GM19372 (cell line): ENCODE measurements at regions not wholly inside any gene's neighbourhood (a gene's known extent, or its start where the extent isn't known, plus 50 kb on each side); places are given as distances from the start of the nearest gene placed in this dataset.

Experiments used
- ATAC-seq: cut with Tn5 transposase; IDR thresholded peaks from one replicate; pipeline ENCODE4 v1.9.1; 2021; ENCODE audit warnings: mild to moderate bottlenecking, low read depth, moderate library complexity; ENCODE audit not compliant: unreplicated experiment

GRCh38 chr18:55778788-55779690 lies 191.0 kb upstream of the TCF4 start:
- no peak for ATAC-seq

GRCh38 chr18:55777666-55778304 lies 189.8 kb upstream of the TCF4 start:
- no peak for ATAC-seq

GRCh38 chr18:55775972-55776371 lies 188.0 kb upstream of the TCF4 start:
- ATAC-seq = no peak

- no peak for ATAC-seq
Observed at GRCh38 chr18:55774505-55774904, 186.5 kb upstream of the TCF4 start.

GRCh38 chr18:55768255-55768654 lies 180.3 kb upstream of the TCF4 start:
- ATAC-seq = no peak

GRCh38 chr18:55764386-55764785 lies 176.4 kb upstream of the TCF4 start:
- no peak for ATAC-seq

GRCh38 chr18:55763805-55764204 lies 175.8 kb upstream of the TCF4 start:
- ATAC-seq = no peak

GRCh38 chr18:55763298-55763697 lies 175.3 kb upstream of the TCF4 start:
- no peak for ATAC-seq

GRCh38 chr18:55762424-55762823 lies 174.4 kb upstream of the TCF4 start:
- no peak for ATAC-seq

GRCh38 chr18:55753643-55754263 lies 165.8 kb upstream of the TCF4 start:
- no peak for ATAC-seq

- ATAC-seq = no peak
Observed at GRCh38 chr18:55751476-55751875, 163.5 kb upstream of the TCF4 start.

- no peak for ATAC-seq
Observed at GRCh38 chr18:55748227-55748738, 160.3 kb upstream of the TCF4 start.

GRCh38 chr18:55744206-55744605 lies 156.2 kb upstream of the TCF4 start:
- no peak for ATAC-seq

- ATAC-seq = no peak
Observed at GRCh38 chr18:55743736-55744135, 155.7 kb upstream of the TCF4 start.

- ATAC-seq = no peak
Observed at GRCh38 chr18:55743133-55743532, 155.1 kb upstream of the TCF4 start.

GRCh38 chr18:55739488-55739887 lies 151.5 kb upstream of the TCF4 start:
- ATAC-seq = no peak

- no peak for ATAC-seq
Observed at GRCh38 chr18:55738483-55739114, 150.6 kb upstream of the TCF4 start.

- no peak for ATAC-seq
Observed at GRCh38 chr18:55737781-55738468, 149.9 kb upstream of the TCF4 start.

GRCh38 chr18:55737266-55737665 lies 149.3 kb upstream of the TCF4 start:
- no peak for ATAC-seq

- no peak for ATAC-seq
Observed at GRCh38 chr18:55735969-55736368, 148.0 kb upstream of the TCF4 start.
